Pons (tissue), 1 donor: ENCODE measurements at regions not wholly inside any gene's neighbourhood (a gene's known extent, or its start where the extent isn't known, plus 50 kb on each side); places are given as distances from the start of the nearest gene placed in this dataset.
"Not testable (repeated sequence)": the region's sequence is repeated elsewhere in the genome, so short reads cannot be mapped to it uniquely, and the experiment has no call there.

Source experiments
- DNase-seq: peaks from one replicate; pipeline ENCODE4 v3.0.0-alpha.2; 2016; ENCODE audit warnings: low spot score

GRCh38 chr5:72692651-72693442 is 123.6 kb upstream of the TNPO1 start:
- no peak for DNase-seq

- DNase-seq, result no peak
Observed at GRCh38 chr5:72692231-72692637, 124.2 kb upstream of the TNPO1 start.

GRCh38 chr5:72691751-72692150 is 124.7 kb upstream of the TNPO1 start:
- DNase-seq, result no peak

- no peak for DNase-seq
Observed at GRCh38 chr5:72688916-72689315, 127.5 kb upstream of the TNPO1 start.

- no peak for DNase-seq
Observed at GRCh38 chr5:72687288-72687687, 129.2 kb upstream of the TNPO1 start.

GRCh38 chr5:72682561-72682960 is 133.9 kb upstream of the TNPO1 start:
- DNase-seq, result no peak

- DNase-seq, result no peak
Observed at GRCh38 chr5:72681781-72682180, 134.7 kb upstream of the TNPO1 start.

- DNase-seq, result no peak
Observed at GRCh38 chr5:72677447-72677846, 139.0 kb upstream of the TNPO1 start.

GRCh38 chr5:72676831-72677230 is 139.6 kb upstream of the TNPO1 start:
- DNase-seq, result not testable (repeated sequence)

GRCh38 chr5:72673623-72674022 is 142.8 kb upstream of the TNPO1 start:
- DNase-seq, result no peak

- DNase-seq, result no peak
Observed at GRCh38 chr5:72673180-72673579, 143.3 kb upstream of the TNPO1 start.

GRCh38 chr5:72667708-72668107 is 148.8 kb upstream of the TNPO1 start:
- DNase-seq, result no peak

GRCh38 chr5:72662936-72663335 is 153.5 kb upstream of the TNPO1 start:
- DNase-seq, result no peak

GRCh38 chr5:72662305-72662704 is 154.2 kb upstream of the TNPO1 start:
- no peak for DNase-seq

GRCh38 chr5:72661405-72661804 is 154.2 kb upstream of the ZNF366 start:
- DNase-seq, result no peak

- DNase-seq, result no peak
Observed at GRCh38 chr5:72659726-72660125, 152.5 kb upstream of the ZNF366 start.

GRCh38 chr5:72658761-72659540 is 151.7 kb upstream of the ZNF366 start:
- no peak for DNase-seq

- no peak for DNase-seq
Observed at GRCh38 chr5:72658161-72658560, 151.0 kb upstream of the ZNF366 start.

- no peak for DNase-seq
Observed at GRCh38 chr5:72656756-72657513, 149.7 kb upstream of the ZNF366 start.

GRCh38 chr5:72656331-72656730 is 149.1 kb upstream of the ZNF366 start:
- no peak for DNase-seq

- DNase-seq, result no peak
Observed at GRCh38 chr5:72654231-72654630, 147.0 kb upstream of the ZNF366 start.

- no peak for DNase-seq
Observed at GRCh38 chr5:72653586-72653985, 146.4 kb upstream of the ZNF366 start.

GRCh38 chr5:72651779-72652178 is 144.6 kb upstream of the ZNF366 start:
- DNase-seq, result no peak
